Coronary artery (tissue), 2 donors: ENCODE measurements at regions not wholly inside any gene's neighbourhood (a gene's known extent, or its start where the extent isn't known, plus 50 kb on each side); places are given as distances from the start of the nearest gene placed in this dataset.
"Not testable (repeated sequence)": the region's sequence is repeated elsewhere in the genome, so short reads cannot be mapped to it uniquely, and the experiment has no call there.

Source experiments
- DNase-seq: peaks from one replicate; pipeline ENCODE4 v3.0.0-alpha.2; 2017; ENCODE audit warnings: low spot score
- H3K27ac ChIP-seq, 2 donors: fragments of 200-600 bp; sonication (generic); one replicate each; pipeline ENCODE4 v1.5.1; 2016 to 2019
- H3K4me3 ChIP-seq: fragments of 200-600 bp; sonication (generic); 2 replicates; pipeline ENCODE4 v1.5.1; 2016; ENCODE audit warnings: mild to moderate bottlenecking, moderate library complexity
- TF ChIP-seq, protein P1 (sequence below): fragments of 200-600 bp; sonication (generic); IDR thresholded peaks from one replicate; pipeline ENCODE4 v1.5.1; 2019; ENCODE audit warnings: antibody characterized with exemption

- TF ChIP-seq, protein P1, sequence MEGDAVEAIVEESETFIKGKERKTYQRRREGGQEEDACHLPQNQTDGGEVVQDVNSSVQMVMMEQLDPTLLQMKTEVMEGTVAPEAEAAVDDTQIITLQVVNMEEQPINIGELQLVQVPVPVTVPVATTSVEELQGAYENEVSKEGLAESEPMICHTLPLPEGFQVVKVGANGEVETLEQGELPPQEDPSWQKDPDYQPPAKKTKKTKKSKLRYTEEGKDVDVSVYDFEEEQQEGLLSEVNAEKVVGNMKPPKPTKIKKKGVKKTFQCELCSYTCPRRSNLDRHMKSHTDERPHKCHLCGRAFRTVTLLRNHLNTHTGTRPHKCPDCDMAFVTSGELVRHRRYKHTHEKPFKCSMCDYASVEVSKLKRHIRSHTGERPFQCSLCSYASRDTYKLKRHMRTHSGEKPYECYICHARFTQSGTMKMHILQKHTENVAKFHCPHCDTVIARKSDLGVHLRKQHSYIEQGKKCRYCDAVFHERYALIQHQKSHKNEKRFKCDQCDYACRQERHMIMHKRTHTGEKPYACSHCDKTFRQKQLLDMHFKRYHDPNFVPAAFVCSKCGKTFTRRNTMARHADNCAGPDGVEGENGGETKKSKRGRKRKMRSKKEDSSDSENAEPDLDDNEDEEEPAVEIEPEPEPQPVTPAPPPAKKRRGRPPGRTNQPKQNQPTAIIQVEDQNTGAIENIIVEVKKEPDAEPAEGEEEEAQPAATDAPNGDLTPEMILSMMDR, result no peak
- no peak for DNase-seq
- Histone ChIP-seq H3K27ac (no peak overlapping the region), H3K4me3 (no peak overlapping the region)
Observed at GRCh38 chr13:81577601-81578195, 1236.8 kb upstream of the SPRY2 start.

DNA sequence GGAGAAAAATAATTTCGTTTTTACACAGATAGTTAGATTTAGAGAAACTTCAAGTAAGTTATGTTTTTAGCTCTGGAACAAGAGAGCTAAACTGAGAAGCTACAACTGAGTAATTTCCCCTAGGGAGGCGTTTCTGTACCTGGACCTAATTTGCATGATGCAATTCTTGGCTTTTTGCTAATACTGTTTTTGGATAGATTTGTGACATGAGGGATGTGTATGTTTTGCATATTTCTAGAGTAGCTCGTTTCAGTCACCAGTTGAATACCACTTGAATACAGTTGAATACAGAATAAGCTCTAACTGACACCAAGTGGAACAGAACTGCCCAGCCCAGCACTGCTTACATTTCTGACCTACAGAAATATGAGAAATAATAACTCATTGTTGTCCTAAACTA is 1227.9 kb upstream of the SPRY2 start:
- Histone ChIP-seq H3K27ac (no peak overlapping the region), H3K4me3 (no peak overlapping the region)
- no peak for DNase-seq
- TF ChIP-seq, protein P1, result no peak

DNA sequence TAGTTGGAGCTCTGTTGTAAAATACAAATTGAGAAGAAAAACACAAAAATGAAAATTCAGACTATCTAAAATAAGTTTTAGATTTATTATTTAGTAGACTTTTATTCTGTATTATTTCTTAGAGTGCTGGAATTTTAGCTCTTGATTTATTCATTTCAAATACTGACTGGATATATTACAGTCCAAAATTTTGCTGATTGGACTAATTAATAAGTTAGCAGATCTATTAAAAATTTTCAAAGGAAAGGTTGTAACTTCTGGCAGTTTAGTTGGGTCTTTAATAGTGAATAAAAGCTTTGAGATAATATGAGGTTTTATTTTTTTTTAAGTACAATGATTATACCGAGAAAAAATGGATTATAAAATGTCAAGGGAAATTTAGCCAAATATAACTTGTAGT is 1224.9 kb upstream of the SPRY2 start:
- DNase-seq, result no peak
- TF ChIP-seq, protein P1, result no peak
- H3K4me3 ChIP-seq, result no peak overlapping the region
- H3K27ac ChIP-seq, result no peak overlapping the region

DNA sequence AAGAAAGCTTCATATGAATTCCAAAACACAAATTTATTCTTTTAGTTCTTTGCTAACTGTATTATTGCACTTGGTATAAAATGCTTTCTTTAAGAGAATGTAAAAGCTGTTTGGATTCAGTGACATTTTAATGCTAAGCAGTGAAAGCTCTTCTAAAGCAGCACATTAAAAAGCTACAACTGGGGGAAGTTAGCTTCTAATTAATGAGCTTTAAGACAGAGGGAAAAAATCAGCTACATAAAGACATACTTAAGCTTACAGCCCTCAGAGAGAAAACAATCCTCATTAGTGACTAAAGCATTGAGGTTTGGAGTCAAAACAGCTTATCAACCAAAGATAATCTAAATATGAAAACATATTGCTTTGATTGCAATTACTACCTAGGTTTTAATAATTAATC is 1222.2 kb upstream of the SPRY2 start:
- TF ChIP-seq, protein P1, result no peak
- Histone ChIP-seq H3K4me3 (no peak overlapping the region), H3K27ac (no peak overlapping the region)
- no peak for DNase-seq

- Histone ChIP-seq H3K4me3 (no peak overlapping the region), H3K27ac (no peak overlapping the region)
- TF ChIP-seq, protein P1, result no peak
- no peak for DNase-seq
Observed at GRCh38 chr13:81562598-81562997, 1221.7 kb upstream of the SPRY2 start.

- no peak for DNase-seq
- Histone ChIP-seq H3K27ac (no peak overlapping the region), H3K4me3 (no peak overlapping the region)
- TF ChIP-seq, protein P1, result no peak
Observed at GRCh38 chr13:81551036-81551435, 1210.1 kb upstream of the SPRY2 start.

DNA sequence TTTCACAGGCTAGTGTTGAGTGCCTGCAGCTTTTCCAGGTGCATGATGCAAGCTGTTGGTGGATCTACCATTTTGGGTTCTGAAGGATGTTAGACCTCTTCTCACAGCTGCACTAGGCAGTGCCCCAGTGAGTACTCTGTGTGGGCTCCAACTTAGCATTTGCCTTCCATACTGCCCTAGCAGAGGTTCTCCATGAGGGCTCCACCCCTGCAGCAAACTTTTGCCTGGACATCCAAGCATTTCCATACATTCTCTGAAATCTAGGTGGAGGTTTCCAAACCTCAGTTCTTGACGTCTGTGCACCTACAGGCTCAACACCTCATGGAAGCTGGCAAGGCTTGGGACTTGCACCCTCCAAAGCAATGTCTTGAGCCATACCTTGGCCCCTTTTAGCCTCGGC is 1205.4 kb upstream of the SPRY2 start:
- H3K4me3 ChIP-seq, H3K27ac ChIP-seq, DNase-seq: not testable (repeated sequence)

GRCh38 chr13:81540777-81541176 is 1199.9 kb upstream of the SPRY2 start:
- DNase-seq, result no peak
- TF ChIP-seq, protein P1, result no peak
- Histone ChIP-seq H3K4me3 (no peak overlapping the region), H3K27ac (no peak overlapping the region)
